ENCODE measurements at regions not wholly inside any gene's neighbourhood (a gene's known extent, or its start where the extent isn't known, plus 50 kb on each side); places are given as distances from the start of the nearest gene placed in this dataset.

DNA sequence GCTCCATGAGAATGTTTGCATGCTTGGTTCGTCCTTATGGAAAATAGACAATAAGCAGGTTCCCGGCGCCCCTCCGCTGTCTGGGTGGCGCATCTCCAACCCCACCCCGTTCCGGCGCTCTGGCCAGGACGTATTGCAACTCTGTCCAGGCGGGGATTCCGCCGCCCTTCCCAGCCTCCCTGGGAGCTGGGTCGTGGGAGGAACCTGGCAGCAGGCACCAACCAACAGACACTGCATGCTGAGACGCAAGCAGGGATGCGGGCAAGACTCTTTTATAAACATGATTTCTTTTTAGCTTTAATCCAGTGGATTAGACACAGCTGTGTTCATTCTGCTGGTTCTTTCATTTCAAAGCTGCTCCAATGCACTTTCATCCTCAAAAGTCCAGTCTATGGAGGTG, 240.2 kb downstream of the SH3BP4 start:
- no peak overlapping the region for H3K18ac ChIP-seq (ENCODE audit: low read length)

DNA sequence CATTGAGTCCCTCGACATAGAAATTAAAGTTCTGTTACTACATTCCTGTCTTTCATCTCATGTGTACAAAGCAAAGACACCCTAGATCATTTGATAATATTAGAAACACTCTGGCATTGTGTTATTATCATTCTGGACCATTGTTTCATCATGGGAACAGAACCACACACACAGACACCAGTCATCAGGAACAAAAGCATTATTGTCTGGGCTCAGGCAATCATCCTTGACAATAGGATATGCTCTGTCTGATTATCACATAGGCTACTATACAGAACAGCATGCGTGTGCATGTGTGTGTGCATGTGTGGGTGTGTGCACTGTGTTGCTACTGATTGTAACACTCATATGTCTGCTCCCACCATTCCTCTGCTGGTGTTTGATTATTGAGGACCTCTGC, 242.5 kb downstream of the SH3BP4 start:
- Histone ChIP-seq H4K91ac (ENCODE audit: low read depth, low read length, poor library complexity) (no peak overlapping the region), H2BK5ac (ENCODE audit: low read length) (no peak overlapping the region), H3K27ac (replicated peaks; ENCODE audit: low read length) (no peak overlapping the region), H3K36me3 (replicated peaks in 1 of 2; ENCODE audit: control insufficient read depth in 2 of 2, insufficient read depth in 2 of 2, low read length in 2 of 2) (no peaks in the 10 kb centered on the region), H3K4me1 (ENCODE audit: control insufficient read depth in 2 of 2, insufficient read depth in 1 of 2, low read depth in 1 of 2, low read length in 2 of 2) (no peaks in the 10 kb centered on the region), H3K79me1 (ENCODE audit: low read depth, low read length) (no peaks in the 10 kb centered on the region), H3K18ac (ENCODE audit: low read length) (no peak overlapping the region), H3K9me3 (replicated peaks in 1 of 2; ENCODE audit: control insufficient read depth in 2 of 2, insufficient read depth in 1 of 2, low read depth in 1 of 2, low read length in 2 of 2) (no peaks in the 10 kb centered on the region), H3K4ac (ENCODE audit: low read length) (no peak overlapping the region), H2BK12ac (ENCODE audit: low read length) (no peak overlapping the region), H2AK5ac (ENCODE audit: low read depth, low read length) (no peak overlapping the region), H3K4me2 (ENCODE audit: insufficient read depth, low read length, poor library complexity, severe bottlenecking) (no peak overlapping the region), H2BK15ac (ENCODE audit: low read length) (no peak overlapping the region), H3K23ac (ENCODE audit: low read depth, low read length, poor library complexity) (no peak overlapping the region), H2AFZ (ENCODE audit: low read length) (no peak overlapping the region), H3K9ac (ENCODE audit: low read depth, low read length, poor library complexity) (no peak overlapping the region), H2BK120ac (ENCODE audit: low read depth, low read length) (no peak overlapping the region), H3K27me3 (ENCODE audit: control insufficient read depth in 3 of 3, insufficient read depth in 3 of 3, low read depth in 1 of 3, low read length in 3 of 3) (peaks cover 0 to 4% (median 0%) of the 10 kb centered on the region in 3 experiments), H3K14ac (ENCODE audit: low read length) (no peak overlapping the region), H4K8ac (ENCODE audit: low read depth, low read length) (no peak overlapping the region), H3K4me3 (ENCODE audit: low read length in 2 of 2) (no peak overlapping the region)
- no peak for DNase-seq (ENCODE audit: low spot score)
- no CpG with 5 or more reads among the region's 2 CpGs for WGBS, 2 donors (ENCODE audit: extremely low coverage in 2 of 2, insufficient read length in 2 of 2, insufficient replicate concordance in 1 of 2)

More for the DNA sequence above, 240.2 kb downstream of the SH3BP4 start:
- no peaks in the 10 kb centered on the region for H3K4me1 ChIP-seq (ENCODE audit: control insufficient read depth in 2 of 2, insufficient read depth in 1 of 2, low read depth in 1 of 2, low read length in 2 of 2)
- no peak overlapping the region for H4K8ac ChIP-seq (ENCODE audit: low read depth, low read length)
- no peak overlapping the region for H3K27ac ChIP-seq (replicated peaks; ENCODE audit: low read length)
- H2AK5ac ChIP-seq (ENCODE audit: low read depth, low read length), result no peak overlapping the region
- no peaks in the 10 kb centered on the region for H3K9me3 ChIP-seq (replicated peaks in 1 of 2; ENCODE audit: control insufficient read depth in 2 of 2, insufficient read depth in 1 of 2, low read depth in 1 of 2, low read length in 2 of 2)
- no peak overlapping the region for H3K4me2 ChIP-seq (ENCODE audit: insufficient read depth, low read length, poor library complexity, severe bottlenecking)
- H4K91ac ChIP-seq (ENCODE audit: low read depth, low read length, poor library complexity), result no peak overlapping the region
- H3K4ac ChIP-seq (ENCODE audit: low read length), result no peak overlapping the region
- H3K14ac ChIP-seq (ENCODE audit: low read length), result no peak overlapping the region
- H3K9ac ChIP-seq (ENCODE audit: low read depth, low read length, poor library complexity), result no peak overlapping the region
- H3K27me3 ChIP-seq (ENCODE audit: control insufficient read depth in 3 of 3, insufficient read depth in 3 of 3, low read depth in 1 of 3, low read length in 3 of 3), result peaks cover 0 to 5% (median 0%) of the 10 kb centered on the region in 3 experiments
- no CpG with 5 or more reads among the region's 15 CpGs for WGBS, 2 donors (ENCODE audit: extremely low coverage in 2 of 2, insufficient read length in 2 of 2, insufficient replicate concordance in 1 of 2)
- no peak overlapping the region for H2BK15ac ChIP-seq (ENCODE audit: low read length)
- H2AFZ ChIP-seq (ENCODE audit: low read length), result no peak overlapping the region
- H3K79me1 ChIP-seq (ENCODE audit: low read depth, low read length), result no peaks in the 10 kb centered on the region
- no peak overlapping the region for H2BK5ac ChIP-seq (ENCODE audit: low read length)
- H3K23ac ChIP-seq (ENCODE audit: low read depth, low read length, poor library complexity), result peak overlapping the region; percentile 19
- H3K4me3 ChIP-seq (ENCODE audit: low read length in 2 of 2), result no peak overlapping the region
- H2BK12ac ChIP-seq (ENCODE audit: low read length), result no peak overlapping the region
- H2BK120ac ChIP-seq (ENCODE audit: low read depth, low read length), result no peak overlapping the region
- DNase-seq (ENCODE audit: low spot score), result no peak
- no peaks in the 10 kb centered on the region for H3K36me3 ChIP-seq (replicated peaks in 1 of 2; ENCODE audit: control insufficient read depth in 2 of 2, insufficient read depth in 2 of 2, low read length in 2 of 2)

DNA sequence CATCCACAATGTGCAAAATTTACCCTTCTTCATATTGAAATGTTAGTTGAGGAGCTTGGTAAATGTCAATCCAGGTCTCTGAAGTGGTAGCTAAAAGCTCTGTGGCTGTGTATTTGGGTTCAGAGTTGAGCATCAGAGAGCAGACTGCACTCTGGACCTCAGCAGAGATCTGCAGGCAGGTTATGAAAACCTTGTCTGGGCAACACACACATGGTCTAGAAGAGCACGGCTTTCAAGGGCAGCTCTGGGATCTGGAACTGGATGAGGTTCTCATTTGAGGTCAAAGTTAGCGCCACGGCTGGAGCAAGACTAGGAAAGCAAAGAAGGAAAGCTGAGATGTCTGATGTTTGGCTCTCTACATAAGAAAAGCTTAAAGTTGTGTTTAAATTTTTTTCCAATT, 243.0 kb downstream of the SH3BP4 start:
- H2BK12ac ChIP-seq (ENCODE audit: low read length), result no peak overlapping the region
- H2BK120ac ChIP-seq (ENCODE audit: low read depth, low read length), result no peak overlapping the region
- no peak overlapping the region for H4K8ac ChIP-seq (ENCODE audit: low read depth, low read length)
- H3K4ac ChIP-seq (ENCODE audit: low read length), result no peak overlapping the region
- no peak overlapping the region for H3K9ac ChIP-seq (ENCODE audit: low read depth, low read length, poor library complexity)
- H3K18ac ChIP-seq (ENCODE audit: low read length), result no peak overlapping the region
- no peaks in the 10 kb centered on the region for H3K9me3 ChIP-seq (replicated peaks in 1 of 2; ENCODE audit: control insufficient read depth in 2 of 2, insufficient read depth in 1 of 2, low read depth in 1 of 2, low read length in 2 of 2)
- no peak overlapping the region for H3K4me3 ChIP-seq (ENCODE audit: low read length in 2 of 2)
- H2AK5ac ChIP-seq (ENCODE audit: low read depth, low read length), result no peak overlapping the region
- no peak overlapping the region for H3K14ac ChIP-seq (ENCODE audit: low read length)
- no peak overlapping the region for H4K91ac ChIP-seq (ENCODE audit: low read depth, low read length, poor library complexity)
- no peak overlapping the region for H3K4me2 ChIP-seq (ENCODE audit: insufficient read depth, low read length, poor library complexity, severe bottlenecking)
- H3K27ac ChIP-seq (replicated peaks; ENCODE audit: low read length), result no peak overlapping the region
- WGBS, 2 donors (ENCODE audit: extremely low coverage in 2 of 2, insufficient read length in 2 of 2, insufficient replicate concordance in 1 of 2), result no CpG with 5 or more reads among the region's 3 CpGs
- no peaks in the 10 kb centered on the region for H3K79me1 ChIP-seq (ENCODE audit: low read depth, low read length)
- H2BK15ac ChIP-seq (ENCODE audit: low read length), result no peak overlapping the region
- no peak for DNase-seq (ENCODE audit: low spot score)
- no peaks in the 10 kb centered on the region for H3K4me1 ChIP-seq (ENCODE audit: control insufficient read depth in 2 of 2, insufficient read depth in 1 of 2, low read depth in 1 of 2, low read length in 2 of 2)
- H3K27me3 ChIP-seq (ENCODE audit: control insufficient read depth in 3 of 3, insufficient read depth in 3 of 3, low read depth in 1 of 3, low read length in 3 of 3), result peaks cover 0 to 4% (median 0%) of the 10 kb centered on the region in 3 experiments
- H3K23ac ChIP-seq (ENCODE audit: low read depth, low read length, poor library complexity), result no peak overlapping the region
- no peaks in the 10 kb centered on the region for H3K36me3 ChIP-seq (replicated peaks in 1 of 2; ENCODE audit: control insufficient read depth in 2 of 2, insufficient read depth in 2 of 2, low read length in 2 of 2)
- H2AFZ ChIP-seq (ENCODE audit: low read length), result no peak overlapping the region
- H2BK5ac ChIP-seq (ENCODE audit: low read length), result no peak overlapping the region

DNA sequence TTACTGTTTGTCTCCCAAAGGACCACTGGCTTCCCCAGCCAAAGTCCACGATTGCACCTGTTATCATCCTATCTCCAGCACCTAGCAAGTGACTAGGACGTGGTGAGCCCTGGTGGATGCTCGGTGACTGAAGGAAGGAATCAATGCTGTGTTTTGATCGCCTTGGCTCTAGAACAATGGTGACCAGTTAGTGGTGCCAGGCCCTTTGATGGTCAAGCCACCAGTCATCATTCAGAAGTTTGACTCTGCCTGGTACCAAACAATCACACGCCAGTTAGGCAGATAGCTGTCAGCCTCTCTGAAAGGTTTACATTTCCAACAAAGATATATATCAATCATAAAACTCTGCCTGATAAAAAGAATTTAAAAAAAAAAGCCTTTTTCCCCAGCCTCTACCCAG, 244.1 kb downstream of the SH3BP4 start:
- no peak overlapping the region for H3K27ac ChIP-seq (replicated peaks; ENCODE audit: low read length)
- H3K27me3 ChIP-seq (ENCODE audit: control insufficient read depth in 3 of 3, insufficient read depth in 3 of 3, low read depth in 1 of 3, low read length in 3 of 3), result peaks cover 0 to 6% (median 0%) of the 10 kb centered on the region in 3 experiments
- no CpG with 5 or more reads among the region's 5 CpGs for WGBS, 2 donors (ENCODE audit: extremely low coverage in 2 of 2, insufficient read length in 2 of 2, insufficient replicate concordance in 1 of 2)
- no peak overlapping the region for H4K91ac ChIP-seq (ENCODE audit: low read depth, low read length, poor library complexity)
- no peak overlapping the region for H2BK120ac ChIP-seq (ENCODE audit: low read depth, low read length)
- H2AK5ac ChIP-seq (ENCODE audit: low read depth, low read length), result no peak overlapping the region
- H3K18ac ChIP-seq (ENCODE audit: low read length), result no peak overlapping the region
- no peak overlapping the region for H3K4ac ChIP-seq (ENCODE audit: low read length)
- no peak overlapping the region for H2BK5ac ChIP-seq (ENCODE audit: low read length)
- peaks cover 0 to 3% of the 10 kb centered on the region in 2 donors for H3K4me1 ChIP-seq (ENCODE audit: control insufficient read depth in 2 of 2, insufficient read depth in 1 of 2, low read depth in 1 of 2, low read length in 2 of 2)
- no peak overlapping the region for H2BK12ac ChIP-seq (ENCODE audit: low read length)
- no peaks in the 10 kb centered on the region for H3K9me3 ChIP-seq (replicated peaks in 1 of 2; ENCODE audit: control insufficient read depth in 2 of 2, insufficient read depth in 1 of 2, low read depth in 1 of 2, low read length in 2 of 2)
- no peak overlapping the region for H3K4me2 ChIP-seq (ENCODE audit: insufficient read depth, low read length, poor library complexity, severe bottlenecking)
- no peak for DNase-seq (ENCODE audit: low spot score)
- H3K36me3 ChIP-seq (replicated peaks in 1 of 2; ENCODE audit: control insufficient read depth in 2 of 2, insufficient read depth in 2 of 2, low read length in 2 of 2), result no peaks in the 10 kb centered on the region
- H3K23ac ChIP-seq (ENCODE audit: low read depth, low read length, poor library complexity), result no peak overlapping the region
- no peak overlapping the region for H4K8ac ChIP-seq (ENCODE audit: low read depth, low read length)
- H3K4me3 ChIP-seq (ENCODE audit: low read length in 2 of 2), result no peak overlapping the region
- no peak overlapping the region for H2BK15ac ChIP-seq (ENCODE audit: low read length)
- H2AFZ ChIP-seq (ENCODE audit: low read length), result no peak overlapping the region
- no peak overlapping the region for H3K14ac ChIP-seq (ENCODE audit: low read length)
- H3K79me1 ChIP-seq (ENCODE audit: low read depth, low read length), result no peaks in the 10 kb centered on the region
- H3K9ac ChIP-seq (ENCODE audit: low read depth, low read length, poor library complexity), result no peak overlapping the region

Data from neuronal stem cell (in vitro differentiated cells).